A549 (cell line): ENCODE measurements at regions not wholly inside any gene's neighbourhood (a gene's known extent, or its start where the extent isn't known, plus 50 kb on each side); places are given as distances from the start of the nearest gene placed in this dataset.

Experiments used
- CTCF ChIP-seq: fragments of >200 bp; sonication (Bioruptor Twin); formaldehyde crosslinking; IDR thresholded peaks from 3 replicates; pipeline ENCODE4 v1.5.1; 2016
- POLR2AphosphoS2 ChIP-seq: conservative IDR thresholded peaks from 2 replicates; pipeline ENCODE4 v1.6.1; 2012; ENCODE audit warnings: low read length, improper control_type of control experiment, inconsistent platforms

- TF ChIP-seq POLR2AphosphoS2 = no peak
- no peak for TF ChIP-seq CTCF
Measured at GRCh38 chr7:67608806-67609205, 612.2 kb downstream of the TYW1 start.
